ENCODE measurements at regions not wholly inside any gene's neighbourhood (a gene's known extent, or its start where the extent isn't known, plus 50 kb on each side); places are given as distances from the start of the nearest gene placed in this dataset.

- 61% methylated on average over 3 of the region's 3 CpGs for WGBS
- Histone ChIP-seq H3K9me3 (ENCODE audit: control insufficient read depth in 4 of 4, low read length in 3 of 4) (no peaks in the 10 kb centered on the region), H3K27me3 (ENCODE audit: control insufficient read depth in 4 of 4, insufficient read depth in 4 of 4, low read length in 3 of 4) (no peaks in the 10 kb centered on the region), H3K4me3 (ENCODE audit: low read depth in 1 of 3, low read length in 3 of 3) (no peak overlapping the region), H3K27ac (ENCODE audit: low read depth in 1 of 2, low read length in 2 of 2) (no peak overlapping the region), H3K36me3 (ENCODE audit: control insufficient read depth in 4 of 4, insufficient read depth in 3 of 4, low read depth in 1 of 4, low read length in 3 of 4) (no peaks in the 10 kb centered on the region), H3K4me1 (ENCODE audit: control insufficient read depth in 4 of 4, insufficient read depth in 4 of 4, low read length in 3 of 4) (no peaks in the 10 kb centered on the region), H3K9ac (ENCODE audit: low read depth in 1 of 2, low read length in 2 of 2) (no peak overlapping the region)
- no peak for DNase-seq (ENCODE audit: low spot score)
- TF ChIP-seq GABPA (IDR thresholded peaks at IDR 0.05 in 1 of 2, conservative IDR thresholded peaks at IDR 0.05 in 1 of 2) (no peak), YY1 (IDR thresholded peaks at IDR 0.05) (no peak), MAX (IDR thresholded peaks at IDR 0.05) (no peak), CTCF (IDR thresholded peaks at IDR 0.05; ENCODE audit: low read depth, low read length, missing input control) (no peak), FOXA1 (IDR thresholded peaks at IDR 0.05) (no peak), HNF4G (IDR thresholded peaks at IDR 0.05) (no peak)
These were observed 653.0 kb downstream of the RNF144A start for GRCh38 chr2:7570247-7570646.

GRCh38 chr2:7571701-7572100, 654.5 kb downstream of the RNF144A start:
- 97% methylated on average over 1 of the region's 1 CpG for WGBS
- Histone ChIP-seq H3K4me1 (ENCODE audit: control insufficient read depth in 4 of 4, insufficient read depth in 4 of 4, low read length in 3 of 4) (no peaks in the 10 kb centered on the region), H3K9ac (ENCODE audit: low read depth in 1 of 2, low read length in 2 of 2) (no peak overlapping the region), H3K36me3 (ENCODE audit: control insufficient read depth in 4 of 4, insufficient read depth in 3 of 4, low read depth in 1 of 4, low read length in 3 of 4) (no peaks in the 10 kb centered on the region), H3K9me3 (ENCODE audit: control insufficient read depth in 4 of 4, low read length in 3 of 4) (no peaks in the 10 kb centered on the region), H3K4me3 (ENCODE audit: low read depth in 1 of 3, low read length in 3 of 3) (no peak overlapping the region), H3K27ac (ENCODE audit: low read depth in 1 of 2, low read length in 2 of 2) (no peak overlapping the region), H3K27me3 (ENCODE audit: control insufficient read depth in 4 of 4, insufficient read depth in 4 of 4, low read length in 3 of 4) (no peaks in the 10 kb centered on the region)
- DNase-seq (ENCODE audit: low spot score) = no peak
- TF ChIP-seq FOXA2 (IDR thresholded peaks at IDR 0.05) (no peak), SP1 (IDR thresholded peaks at IDR 0.05) (no peak), RAD21 (IDR thresholded peaks at IDR 0.05) (no peak), YY1 (IDR thresholded peaks at IDR 0.05) (no peak), TAF1 (conservative IDR thresholded peaks at IDR 0.05) (no peak), HNF4G (IDR thresholded peaks at IDR 0.05) (no peak), ZBTB33 (IDR thresholded peaks at IDR 0.05) (no peak), FOXA1 (IDR thresholded peaks at IDR 0.05) (no peak), EGR1 (IDR thresholded peaks at IDR 0.05; ENCODE audit: low read depth in 2 of 2) (no peak), MAX (IDR thresholded peaks at IDR 0.05) (no peak), NR2F2 (IDR thresholded peaks at IDR 0.05) (no peak), HNF4A (conservative IDR thresholded peaks at IDR 0.05) (no peak), CTCF (IDR thresholded peaks at IDR 0.05; ENCODE audit: low read depth, low read length, missing input control) (no peak), RXRA (IDR thresholded peaks at IDR 0.05) (no peak), ATF3 (IDR thresholded peaks at IDR 0.05) (no peak), GABPA (IDR thresholded peaks at IDR 0.05 in 1 of 2, conservative IDR thresholded peaks at IDR 0.05 in 1 of 2) (no peak)
- TF ChIP-seq, protein P1, sequence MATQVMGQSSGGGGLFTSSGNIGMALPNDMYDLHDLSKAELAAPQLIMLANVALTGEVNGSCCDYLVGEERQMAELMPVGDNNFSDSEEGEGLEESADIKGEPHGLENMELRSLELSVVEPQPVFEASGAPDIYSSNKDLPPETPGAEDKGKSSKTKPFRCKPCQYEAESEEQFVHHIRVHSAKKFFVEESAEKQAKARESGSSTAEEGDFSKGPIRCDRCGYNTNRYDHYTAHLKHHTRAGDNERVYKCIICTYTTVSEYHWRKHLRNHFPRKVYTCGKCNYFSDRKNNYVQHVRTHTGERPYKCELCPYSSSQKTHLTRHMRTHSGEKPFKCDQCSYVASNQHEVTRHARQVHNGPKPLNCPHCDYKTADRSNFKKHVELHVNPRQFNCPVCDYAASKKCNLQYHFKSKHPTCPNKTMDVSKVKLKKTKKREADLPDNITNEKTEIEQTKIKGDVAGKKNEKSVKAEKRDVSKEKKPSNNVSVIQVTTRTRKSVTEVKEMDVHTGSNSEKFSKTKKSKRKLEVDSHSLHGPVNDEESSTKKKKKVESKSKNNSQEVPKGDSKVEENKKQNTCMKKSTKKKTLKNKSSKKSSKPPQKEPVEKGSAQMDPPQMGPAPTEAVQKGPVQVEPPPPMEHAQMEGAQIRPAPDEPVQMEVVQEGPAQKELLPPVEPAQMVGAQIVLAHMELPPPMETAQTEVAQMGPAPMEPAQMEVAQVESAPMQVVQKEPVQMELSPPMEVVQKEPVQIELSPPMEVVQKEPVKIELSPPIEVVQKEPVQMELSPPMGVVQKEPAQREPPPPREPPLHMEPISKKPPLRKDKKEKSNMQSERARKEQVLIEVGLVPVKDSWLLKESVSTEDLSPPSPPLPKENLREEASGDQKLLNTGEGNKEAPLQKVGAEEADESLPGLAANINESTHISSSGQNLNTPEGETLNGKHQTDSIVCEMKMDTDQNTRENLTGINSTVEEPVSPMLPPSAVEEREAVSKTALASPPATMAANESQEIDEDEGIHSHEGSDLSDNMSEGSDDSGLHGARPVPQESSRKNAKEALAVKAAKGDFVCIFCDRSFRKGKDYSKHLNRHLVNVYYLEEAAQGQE (IDR thresholded peaks at IDR 0.05) = no peak
